Tibial nerve (tissue), 4 donors: ENCODE measurements at regions not wholly inside any gene's neighbourhood (a gene's known extent, or its start where the extent isn't known, plus 50 kb on each side); places are given as distances from the start of the nearest gene placed in this dataset.

Experiments used
- DNase-seq, 2 donors: peaks; one replicate each; pipeline ENCODE4 v3.0.0-alpha.2; 2019; ENCODE audit warnings: low spot score in 2 of 2
- H3K27ac ChIP-seq, 4 donors: fragments of 200-600 bp; sonication (generic) in 3 of 4; one replicate each; pipeline ENCODE4 v1.5.1; 2017 to 2019; ENCODE audit warnings: mild to moderate bottlenecking in 1 of 4
- H3K27me3 ChIP-seq, 2 donors: fragments of 200-600 bp; sonication (generic) in 1 of 2; one replicate each; pipeline versions ENCODE4 v1.5.1 to v1.6.0; 2017 to 2019
- H3K36me3 ChIP-seq, 3 donors: fragments of 200-600 bp; sonication (generic); one replicate each; pipeline ENCODE4 v1.5.1; 2018 to 2019
- H3K4me1 ChIP-seq, 4 donors: fragments of 200-600 bp; sonication (generic) in 3 of 4; one replicate each; pipeline ENCODE4 v1.5.1; 2017 to 2019
- H3K4me3 ChIP-seq, 4 donors: fragments of 200-600 bp; sonication (generic) in 3 of 4; one replicate each; pipeline ENCODE4 v1.5.1; 2017 to 2019; ENCODE audit warnings: mild to moderate bottlenecking in 1 of 4, moderate library complexity in 1 of 4
- H3K9me3 ChIP-seq, 4 donors: fragments of 200-600 bp; sonication (generic) in 3 of 4; one replicate each; pipeline ENCODE4 v1.5.1; 2017 to 2019
- CTCF ChIP-seq, 5 experiments: fragments of 200-600 bp in 3 of 5; fragments of 450-650 bp in 2 of 5; sonication (generic) in 3 of 5; IDR thresholded peaks; one replicate each; pipeline ENCODE4 v1.5.1; 2016 to 2019; ENCODE audit warnings: antibody characterized with exemption in 5 of 5, mild to moderate bottlenecking in 3 of 5, moderate library complexity in 2 of 5
- EP300 ChIP-seq, 2 donors: sonication (generic); formaldehyde crosslinking; IDR thresholded peaks; one replicate each; pipeline ENCODE4 v1.6.1; 2017; ENCODE audit warnings: antibody characterized with exemption in 2 of 2, mild to moderate bottlenecking in 1 of 2
- POLR2A ChIP-seq, 2 donors: fragments of 450-650 bp; IDR thresholded peaks; one replicate each; pipeline ENCODE4 v1.6.1; 2017; ENCODE audit warnings: antibody characterized with exemption in 2 of 2, mild to moderate bottlenecking in 2 of 2, moderate library complexity in 2 of 2
- WGBS, 2 donors: methylation state at CpG; one replicate each; pipeline ENCODE4 v1.1.5; 2018; 5-methylcytosine and 5-hydroxymethylcytosine counted together

- no peak for TF ChIP-seq POLR2A (IDR thresholded peaks at IDR 0.05)
- TF ChIP-seq EP300 (IDR thresholded peaks at IDR 0.05), result no peak
- TF ChIP-seq CTCF (IDR thresholded peaks at IDR 0.05), result no peak
- H3K4me3 ChIP-seq, result no peak overlapping the region
- no peaks in the 10 kb centered on the region for H3K27me3 ChIP-seq
- DNase-seq, result no peak
- H3K27ac ChIP-seq, result no peak overlapping the region
- WGBS, 2 donors, result 32 to 43% methylated on average over 9 of the region's 9 CpGs
- H3K36me3 ChIP-seq, result no peaks in the 10 kb centered on the region
- no peaks in the 10 kb centered on the region for H3K4me1 ChIP-seq
- no peaks in the 10 kb centered on the region for H3K9me3 ChIP-seq
Measured at GRCh38 chrX:5632061-5632614, 596.5 kb downstream of the NLGN4X start.

GRCh38 chrX:5617666-5618065, 611.0 kb downstream of the NLGN4X start:
- no peaks in the 10 kb centered on the region for H3K36me3 ChIP-seq
- no peak overlapping the region for H3K27ac ChIP-seq
- H3K9me3 ChIP-seq, result no peaks in the 10 kb centered on the region
- no peak for DNase-seq
- TF ChIP-seq CTCF (IDR thresholded peaks at IDR 0.05) (no peak), POLR2A (IDR thresholded peaks at IDR 0.05) (no peak), EP300 (IDR thresholded peaks at IDR 0.05) (no peak)
- H3K4me3 ChIP-seq, result no peak overlapping the region
- H3K27me3 ChIP-seq, result no peaks in the 10 kb centered on the region
- no peaks in the 10 kb centered on the region for H3K4me1 ChIP-seq

- Histone ChIP-seq H3K27me3 (no peaks in the 10 kb centered on the region), H3K4me3 (no peak overlapping the region), H3K27ac (no peak overlapping the region), H3K9me3 (peaks cover 0 to 4% (median 0%) of the 10 kb centered on the region in 4 donors), H3K4me1 (no peaks in the 10 kb centered on the region), H3K36me3 (no peaks in the 10 kb centered on the region)
- no peak for TF ChIP-seq CTCF (IDR thresholded peaks at IDR 0.05)
- TF ChIP-seq POLR2A (IDR thresholded peaks at IDR 0.05), result no peak
- no peak for TF ChIP-seq EP300 (IDR thresholded peaks at IDR 0.05)
- 8 to 11% methylated on average over 4 of the region's 4 CpGs for WGBS, 2 donors
- no peak for DNase-seq
Measured at GRCh38 chrX:5595570-5595969, 633.1 kb downstream of the NLGN4X start.

GRCh38 chrX:5586726-5587125, 641.9 kb downstream of the NLGN4X start:
- no peak overlapping the region for H3K4me3 ChIP-seq
- no peak for TF ChIP-seq EP300 (IDR thresholded peaks at IDR 0.05)
- TF ChIP-seq POLR2A (IDR thresholded peaks at IDR 0.05), result no peak
- TF ChIP-seq CTCF (IDR thresholded peaks at IDR 0.05), result no peak
- H3K9me3 ChIP-seq, result peaks cover 0 to 4% (median 0%) of the 10 kb centered on the region in 4 donors
- H3K27me3 ChIP-seq, result no peaks in the 10 kb centered on the region
- H3K4me1 ChIP-seq, result no peaks in the 10 kb centered on the region
- H3K36me3 ChIP-seq, result no peaks in the 10 kb centered on the region
- DNase-seq, result no peak
- H3K27ac ChIP-seq, result no peak overlapping the region

- H3K4me1 ChIP-seq, result no peaks in the 10 kb centered on the region
- H3K27me3 ChIP-seq, result no peaks in the 10 kb centered on the region
- TF ChIP-seq EP300 (IDR thresholded peaks at IDR 0.05) (no peak), CTCF (IDR thresholded peaks at IDR 0.05) (no peak), POLR2A (IDR thresholded peaks at IDR 0.05) (no peak)
- DNase-seq, result no peak
- no peaks in the 10 kb centered on the region for H3K36me3 ChIP-seq
- no peak overlapping the region for H3K4me3 ChIP-seq
- 84 to 88% methylated on average over 1 of the region's 1 CpG for WGBS, 2 donors
- H3K9me3 ChIP-seq, result no peaks in the 10 kb centered on the region
- H3K27ac ChIP-seq, result no peak overlapping the region
Measured at GRCh38 chrX:5575407-5575806, 653.3 kb downstream of the NLGN4X start.
